C4-2B (cell line): ENCODE measurements at regions not wholly inside any gene's neighbourhood (a gene's known extent, or its start where the extent isn't known, plus 50 kb on each side); places are given as distances from the start of the nearest gene placed in this dataset.

Experiments used
- CTCF ChIP-seq: fragments of 450-650 bp; conservative IDR thresholded peaks from 2 replicates; pipeline ENCODE4 v1.5.1; 2017; ENCODE audit warnings: mild to moderate bottlenecking
- ZFX ChIP-seq: fragments of 450-650 bp; IDR thresholded peaks from 2 replicates; pipeline ENCODE4 v1.6.1; 2017

- TF ChIP-seq CTCF (no peak), ZFX (no peak)
Measured at GRCh38 chr15:39232512-39232911, 348.4 kb upstream of the THBS1 start.
